ENCODE measurements at regions not wholly inside any gene's neighbourhood (a gene's known extent, or its start where the extent isn't known, plus 50 kb on each side); places are given as distances from the start of the nearest gene placed in this dataset.
"Not testable (repeated sequence)": the region's sequence is repeated elsewhere in the genome, so short reads cannot be mapped to it uniquely, and the experiment has no call there.

DNA sequence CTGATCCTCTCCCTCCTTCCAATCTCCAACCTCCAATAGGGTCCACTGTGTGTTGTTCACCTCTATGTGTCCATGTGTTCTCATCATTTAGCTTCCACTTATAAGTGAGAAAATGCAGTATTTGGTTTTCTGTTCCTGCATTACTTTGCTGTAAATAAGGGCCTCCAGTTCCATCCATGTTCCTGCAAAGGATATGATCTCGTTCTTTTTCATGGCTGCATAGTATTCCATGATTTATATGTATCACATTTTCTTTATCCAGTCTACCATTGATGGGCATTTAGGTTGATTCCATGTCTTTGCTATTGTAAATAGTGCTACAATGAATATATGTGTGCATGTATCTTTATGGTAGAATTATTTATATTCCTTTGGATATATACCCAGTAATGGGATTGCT lies 123.2 kb upstream of the BMAL1 start:
- not testable (repeated sequence) for H3K36me3 ChIP-seq (ENCODE audit: insufficient read depth, low read length); H3K9me3 ChIP-seq (replicated peaks; ENCODE audit: low read length); H3K4me1 ChIP-seq (ENCODE audit: control insufficient read depth, insufficient read depth, low read length); H3K4me2 ChIP-seq (ENCODE audit: low read length); H3K9ac ChIP-seq (ENCODE audit: low read depth, low read length); H3K4me3 ChIP-seq (ENCODE audit: low read length)
- H3K27me3 ChIP-seq (ENCODE audit: control insufficient read depth, insufficient read depth, low read length) = peaks cover 36% of the 10 kb centered on the region

DNA sequence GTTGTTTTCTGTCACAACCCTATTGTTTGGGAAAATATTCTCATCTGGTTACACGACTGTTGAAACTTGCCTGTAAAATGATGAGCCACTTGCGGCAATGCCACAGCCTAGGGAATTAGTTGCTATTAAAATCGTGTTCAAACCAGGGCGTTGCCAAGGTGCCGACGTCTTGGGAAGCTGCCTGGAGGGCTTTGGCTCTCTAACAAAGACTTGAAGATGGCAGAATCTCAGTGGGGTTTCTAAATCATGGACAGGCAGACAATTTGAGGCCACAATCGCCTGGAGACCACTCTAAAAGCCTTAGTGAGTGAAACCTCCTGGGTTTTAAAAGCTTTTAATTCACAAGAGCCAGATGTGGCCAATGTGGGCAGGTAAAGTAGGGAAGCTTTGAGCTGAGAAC lies 117.2 kb upstream of the BMAL1 start:
- Histone ChIP-seq H3K4me2 (ENCODE audit: low read length) (no peak overlapping the region), H3K4me3 (ENCODE audit: low read length) (no peak overlapping the region), H3K27me3 (ENCODE audit: control insufficient read depth, insufficient read depth, low read length) (peaks cover 44% of the 10 kb centered on the region), H3K9ac (ENCODE audit: low read depth, low read length) (no peak overlapping the region), H3K9me3 (replicated peaks; ENCODE audit: low read length) (no peaks in the 10 kb centered on the region), H3K4me1 (ENCODE audit: control insufficient read depth, insufficient read depth, low read length) (no peaks in the 10 kb centered on the region), H3K36me3 (ENCODE audit: insufficient read depth, low read length) (no peaks in the 10 kb centered on the region)

DNA sequence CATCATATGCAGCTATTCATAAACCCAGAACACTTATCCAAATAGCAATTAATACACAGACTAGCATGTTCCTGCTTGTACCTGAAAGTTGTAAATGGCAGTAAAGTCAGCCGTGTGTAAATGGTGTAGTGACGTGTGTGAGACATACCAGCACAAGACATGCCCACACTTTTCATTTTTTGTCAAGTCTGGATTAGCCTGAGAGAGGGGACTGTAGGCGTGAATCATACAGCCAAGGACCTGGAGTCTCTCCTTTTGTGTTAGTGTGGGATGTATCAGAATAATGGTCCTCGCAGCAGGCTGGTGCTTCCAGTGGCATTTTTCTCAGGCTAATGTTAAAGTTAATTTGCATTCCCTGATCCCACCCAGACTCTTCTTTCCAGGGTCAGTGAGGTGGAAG lies 116.8 kb upstream of the BMAL1 start:
- H3K4me1 ChIP-seq (ENCODE audit: control insufficient read depth, insufficient read depth, low read length) = no peaks in the 10 kb centered on the region
- no peak overlapping the region for H3K4me2 ChIP-seq (ENCODE audit: low read length)
- no peaks in the 10 kb centered on the region for H3K36me3 ChIP-seq (ENCODE audit: insufficient read depth, low read length)
- H3K9me3 ChIP-seq (replicated peaks; ENCODE audit: low read length) = no peaks in the 10 kb centered on the region
- peaks cover 44% of the 10 kb centered on the region for H3K27me3 ChIP-seq (ENCODE audit: control insufficient read depth, insufficient read depth, low read length)
- H3K9ac ChIP-seq (ENCODE audit: low read depth, low read length) = no peak overlapping the region
- no peak overlapping the region for H3K4me3 ChIP-seq (ENCODE audit: low read length)

DNA sequence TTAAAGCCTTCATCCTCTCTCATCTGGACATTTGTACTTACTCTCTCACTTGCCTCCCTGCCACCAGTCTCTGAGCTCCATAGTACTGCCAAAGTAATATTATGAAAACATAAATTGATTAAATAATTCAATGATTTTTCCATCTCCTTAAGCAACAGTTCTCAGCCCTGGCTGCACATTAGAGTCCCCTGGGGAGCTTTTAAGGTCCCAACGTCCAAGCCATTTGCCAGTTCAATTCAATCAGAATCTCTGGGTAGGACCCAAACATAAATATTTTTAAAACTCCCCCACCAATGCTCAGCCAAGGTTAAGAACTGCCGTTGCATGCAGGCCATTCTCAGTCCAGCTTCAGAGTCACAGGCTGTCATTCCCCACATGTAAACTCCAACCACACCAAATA lies 114.4 kb upstream of the BMAL1 start:
- no peaks in the 10 kb centered on the region for H3K9me3 ChIP-seq (replicated peaks; ENCODE audit: low read length)
- H3K4me2 ChIP-seq (ENCODE audit: low read length) = no peak overlapping the region
- no peaks in the 10 kb centered on the region for H3K4me1 ChIP-seq (ENCODE audit: control insufficient read depth, insufficient read depth, low read length)
- no peaks in the 10 kb centered on the region for H3K36me3 ChIP-seq (ENCODE audit: insufficient read depth, low read length)
- H3K9ac ChIP-seq (ENCODE audit: low read depth, low read length) = no peak overlapping the region
- no peak overlapping the region for H3K4me3 ChIP-seq (ENCODE audit: low read length)
- H3K27me3 ChIP-seq (ENCODE audit: control insufficient read depth, insufficient read depth, low read length) = peaks cover 46% of the 10 kb centered on the region

DNA sequence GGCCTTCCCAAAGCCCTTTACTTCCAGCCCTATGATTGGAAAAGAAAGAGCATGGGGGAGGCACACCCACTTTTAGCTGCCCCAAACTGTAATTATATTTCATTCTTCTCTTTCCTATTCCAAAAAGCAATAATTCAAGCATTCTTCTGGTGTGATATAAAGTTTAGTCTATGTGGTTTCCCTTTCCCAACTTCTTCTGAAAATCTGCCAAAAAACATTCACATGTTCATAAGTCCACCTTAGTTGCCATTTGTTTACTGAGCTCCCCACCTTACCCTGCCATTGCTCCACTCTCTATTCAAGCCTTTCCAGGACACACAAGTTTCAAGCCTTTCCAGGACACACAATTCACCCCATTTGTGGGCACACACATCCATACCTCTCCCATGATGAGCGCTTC lies 111.6 kb upstream of the BMAL1 start:
- Histone ChIP-seq H3K4me1 (ENCODE audit: control insufficient read depth, insufficient read depth, low read length) (peaks cover 8% of the 10 kb centered on the region), H3K9me3 (replicated peaks; ENCODE audit: low read length) (no peaks in the 10 kb centered on the region), H3K9ac (ENCODE audit: low read depth, low read length) (no peak overlapping the region), H3K4me3 (ENCODE audit: low read length) (no peak overlapping the region), H3K36me3 (ENCODE audit: insufficient read depth, low read length) (no peaks in the 10 kb centered on the region), H3K27me3 (ENCODE audit: control insufficient read depth, insufficient read depth, low read length) (peaks cover 26% of the 10 kb centered on the region), H3K4me2 (ENCODE audit: low read length) (no peak overlapping the region)

DNA sequence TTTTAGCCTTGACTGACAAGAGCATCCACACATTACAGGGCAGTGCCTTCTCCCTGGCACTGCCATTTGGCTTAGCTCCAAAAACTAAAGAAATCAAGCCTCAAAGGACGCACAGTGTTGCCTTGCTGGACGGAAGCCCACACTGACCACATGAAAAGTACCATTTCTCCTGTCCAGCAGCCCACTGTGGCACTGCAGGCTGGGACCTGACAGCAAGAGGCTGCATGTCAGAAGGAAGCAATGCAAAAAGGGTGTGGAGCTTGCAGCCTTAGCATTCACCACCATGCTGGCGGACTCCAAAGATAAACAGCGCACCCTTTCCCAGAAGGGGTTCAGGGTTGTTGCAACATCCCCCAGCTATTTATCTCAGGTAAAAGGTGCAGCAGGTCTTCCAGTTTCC lies 109.3 kb upstream of the BMAL1 start:
- Histone ChIP-seq H3K27me3 (ENCODE audit: control insufficient read depth, insufficient read depth, low read length) (peaks cover 10% of the 10 kb centered on the region), H3K4me1 (ENCODE audit: control insufficient read depth, insufficient read depth, low read length) (peaks cover 8% of the 10 kb centered on the region), H3K9me3 (replicated peaks; ENCODE audit: low read length) (no peaks in the 10 kb centered on the region), H3K9ac (ENCODE audit: low read depth, low read length) (no peak overlapping the region), H3K36me3 (ENCODE audit: insufficient read depth, low read length) (no peaks in the 10 kb centered on the region), H3K4me3 (ENCODE audit: low read length) (no peak overlapping the region), H3K4me2 (ENCODE audit: low read length) (no peak overlapping the region)

DNA sequence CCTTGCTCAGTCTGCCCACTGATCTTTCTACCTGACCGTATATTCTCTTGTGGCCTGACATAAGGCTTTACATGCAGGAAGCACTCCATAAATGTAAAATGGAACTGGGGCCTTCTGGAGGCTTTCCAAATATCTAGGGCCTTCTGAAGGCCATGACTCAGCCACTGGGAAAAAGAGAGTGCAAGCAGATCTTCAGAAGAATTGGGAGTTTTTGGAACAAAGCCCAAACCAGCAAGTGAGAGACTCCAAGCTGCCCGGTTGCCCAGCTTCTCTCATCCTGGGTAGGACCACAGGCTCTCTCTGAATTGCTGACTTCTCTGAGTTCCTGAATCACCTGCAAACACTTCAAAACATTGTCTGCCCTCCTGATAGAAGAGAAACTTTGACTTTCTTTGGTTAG lies 107.9 kb upstream of the BMAL1 start:
- Histone ChIP-seq H3K4me1 (ENCODE audit: control insufficient read depth, insufficient read depth, low read length) (peaks cover 8% of the 10 kb centered on the region), H3K4me3 (ENCODE audit: low read length) (no peak overlapping the region), H3K9ac (ENCODE audit: low read depth, low read length) (no peak overlapping the region), H3K4me2 (ENCODE audit: low read length) (no peak overlapping the region), H3K9me3 (replicated peaks; ENCODE audit: low read length) (no peaks in the 10 kb centered on the region), H3K27me3 (ENCODE audit: control insufficient read depth, insufficient read depth, low read length) (peaks cover 20% of the 10 kb centered on the region), H3K36me3 (ENCODE audit: insufficient read depth, low read length) (no peaks in the 10 kb centered on the region)

DNA sequence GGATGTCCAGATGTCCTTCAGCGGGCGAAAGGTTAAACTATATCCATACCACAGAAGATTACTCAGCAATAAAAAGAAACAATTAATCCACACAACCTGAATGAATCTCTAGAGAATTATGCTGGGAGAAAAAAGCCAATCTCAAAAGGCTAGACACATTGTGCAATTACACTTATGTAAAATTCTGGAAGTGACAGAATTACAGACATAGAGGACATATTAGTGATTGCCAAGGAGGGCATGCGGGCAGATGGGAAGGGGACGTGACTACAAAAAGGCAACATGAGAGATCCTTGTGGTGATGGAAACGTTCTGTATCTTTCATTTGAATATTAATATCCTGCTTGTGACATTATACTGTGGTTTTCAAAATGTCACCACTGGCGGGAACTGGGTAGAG lies 103.5 kb upstream of the BMAL1 start:
- Histone ChIP-seq H3K9ac (ENCODE audit: low read depth, low read length) (no peak overlapping the region), H3K4me2 (ENCODE audit: low read length) (no peak overlapping the region), H3K4me3 (ENCODE audit: low read length) (no peak overlapping the region), H3K9me3 (replicated peaks; ENCODE audit: low read length) (no peaks in the 10 kb centered on the region), H3K27me3 (ENCODE audit: control insufficient read depth, insufficient read depth, low read length) (peaks cover 31% of the 10 kb centered on the region), H3K4me1 (ENCODE audit: control insufficient read depth, insufficient read depth, low read length) (peaks cover 8% of the 10 kb centered on the region), H3K36me3 (ENCODE audit: insufficient read depth, low read length) (no peaks in the 10 kb centered on the region)

DNA sequence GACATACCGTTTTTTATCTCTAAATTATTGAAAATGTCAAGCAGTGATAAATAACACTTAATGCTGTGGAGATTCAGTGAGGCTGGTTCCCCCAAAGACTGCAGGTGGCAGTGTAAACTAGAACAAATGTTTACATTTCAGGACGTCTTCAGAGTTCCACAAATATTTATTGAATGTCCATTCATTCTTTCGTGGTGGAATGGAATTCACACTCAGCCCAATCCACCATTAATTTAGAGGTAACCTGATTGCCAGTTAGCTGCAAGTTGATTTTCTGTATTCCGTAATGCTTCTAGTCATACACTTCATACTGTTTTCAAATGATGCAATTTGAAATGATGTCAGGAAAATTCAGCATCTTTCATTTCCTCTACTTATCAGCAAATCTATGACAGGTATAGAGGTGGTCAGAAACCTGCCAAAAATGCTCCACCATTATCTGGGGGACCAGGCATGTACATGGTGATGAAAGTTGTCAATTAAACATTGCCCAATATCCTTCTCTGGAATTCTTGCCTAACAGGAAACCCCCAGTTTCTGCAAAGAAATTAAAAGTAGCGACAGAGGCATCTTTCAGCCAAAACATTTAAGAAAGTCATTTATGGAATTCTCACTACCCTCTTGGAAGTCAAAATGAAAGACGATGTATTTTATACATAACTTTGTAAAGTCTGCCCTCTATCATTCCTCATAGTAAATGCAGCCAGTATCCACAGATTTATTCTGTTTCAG lies 94.3 kb upstream of the BMAL1 start:
- Histone ChIP-seq H3K4me2 (ENCODE audit: low read length) (peak overlapping the region; percentile 69), H3K4me3 (ENCODE audit: low read length) (peak overlapping the region; percentile 47), H3K9ac (ENCODE audit: low read depth, low read length) (peak overlapping the region; percentile 24), H3K36me3 (ENCODE audit: insufficient read depth, low read length) (no peaks in the 10 kb centered on the region), H3K9me3 (replicated peaks; ENCODE audit: low read length) (no peaks in the 10 kb centered on the region), H3K27me3 (ENCODE audit: control insufficient read depth, insufficient read depth, low read length) (peaks cover 12% of the 10 kb centered on the region), H3K4me1 (ENCODE audit: control insufficient read depth, insufficient read depth, low read length) (peaks cover 4% of the 10 kb centered on the region)

DNA sequence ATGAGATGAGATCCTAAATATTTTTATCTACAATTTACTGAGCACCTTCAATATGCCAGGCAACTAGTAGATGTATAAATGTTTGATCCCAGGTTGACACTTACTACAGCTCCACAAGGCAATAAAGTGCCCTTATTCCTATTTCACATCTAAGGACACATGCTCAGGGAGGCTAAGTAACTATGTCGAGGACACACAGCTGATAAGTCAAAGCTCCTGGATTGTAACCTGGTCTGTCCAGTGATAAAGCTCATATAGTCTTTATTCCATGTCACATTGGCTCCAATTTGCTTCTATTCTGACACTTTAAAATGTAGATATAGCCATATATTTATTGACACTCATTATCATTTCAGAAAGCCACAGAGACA lies 93.8 kb upstream of the BMAL1 start:
- no peak overlapping the region for H3K4me2 ChIP-seq (ENCODE audit: low read length)
- H3K9ac ChIP-seq (ENCODE audit: low read depth, low read length) = no peak overlapping the region
- no peaks in the 10 kb centered on the region for H3K9me3 ChIP-seq (replicated peaks; ENCODE audit: low read length)
- no peak overlapping the region for H3K4me3 ChIP-seq (ENCODE audit: low read length)
- H3K4me1 ChIP-seq (ENCODE audit: control insufficient read depth, insufficient read depth, low read length) = peaks cover 4% of the 10 kb centered on the region
- no peaks in the 10 kb centered on the region for H3K36me3 ChIP-seq (ENCODE audit: insufficient read depth, low read length)
- H3K27me3 ChIP-seq (ENCODE audit: control insufficient read depth, insufficient read depth, low read length) = peaks cover 12% of the 10 kb centered on the region

DNA sequence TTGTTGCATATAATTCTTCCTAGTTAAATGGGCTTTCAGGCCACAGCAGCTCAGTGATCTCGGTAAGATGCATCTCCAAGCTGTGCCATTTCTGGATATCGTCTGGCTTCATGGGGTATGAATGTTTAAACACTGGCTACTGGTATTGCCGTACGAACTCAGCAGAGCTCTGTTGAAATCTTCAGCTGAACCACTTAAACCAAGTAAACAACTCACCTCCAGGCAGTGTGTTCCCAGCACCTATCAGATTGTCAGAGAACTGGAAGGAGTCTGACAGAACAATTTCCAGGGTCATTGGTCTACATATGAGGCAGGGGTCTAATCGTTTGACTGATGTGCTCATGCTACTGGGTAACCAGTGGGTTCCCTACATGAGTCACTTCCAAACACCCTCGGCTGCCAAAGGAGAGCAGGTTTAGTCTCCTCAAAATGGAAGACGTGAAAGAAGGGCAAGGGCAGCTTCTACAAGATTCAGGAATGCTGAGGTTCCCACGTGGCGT lies 93.2 kb upstream of the BMAL1 start:
- H3K27me3 ChIP-seq (ENCODE audit: control insufficient read depth, insufficient read depth, low read length) = peaks cover 12% of the 10 kb centered on the region
- no peaks in the 10 kb centered on the region for H3K36me3 ChIP-seq (ENCODE audit: insufficient read depth, low read length)
- no peaks in the 10 kb centered on the region for H3K9me3 ChIP-seq (replicated peaks; ENCODE audit: low read length)
- no peak overlapping the region for H3K9ac ChIP-seq (ENCODE audit: low read depth, low read length)
- H3K4me2 ChIP-seq (ENCODE audit: low read length) = no peak overlapping the region
- no peak overlapping the region for H3K4me3 ChIP-seq (ENCODE audit: low read length)
- peaks cover 4% of the 10 kb centered on the region for H3K4me1 ChIP-seq (ENCODE audit: control insufficient read depth, insufficient read depth, low read length)

DNA sequence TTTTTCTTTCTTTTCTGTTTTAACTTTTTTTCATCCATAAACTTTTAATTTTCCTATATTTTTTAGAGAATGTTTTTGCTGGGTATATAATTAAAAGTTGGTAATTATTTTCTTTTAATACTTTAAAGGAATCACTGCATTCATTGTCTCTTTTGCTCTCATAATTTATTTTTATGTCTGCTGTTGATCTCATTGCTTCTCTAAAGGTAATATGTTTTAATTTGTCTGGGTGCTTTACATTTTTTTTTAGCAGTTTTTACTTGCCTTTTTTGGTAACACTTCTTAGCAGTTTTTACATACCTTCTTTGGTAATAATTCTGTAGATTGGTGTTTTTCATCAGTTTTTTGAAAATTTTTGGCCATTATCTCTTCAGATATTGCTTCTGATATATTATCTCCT lies 89.4 kb upstream of the BMAL1 start:
- Histone ChIP-seq H3K9ac (ENCODE audit: low read depth, low read length) (no peak overlapping the region), H3K9me3 (replicated peaks; ENCODE audit: low read length) (no peaks in the 10 kb centered on the region), H3K4me2 (ENCODE audit: low read length) (no peak overlapping the region), H3K27me3 (ENCODE audit: control insufficient read depth, insufficient read depth, low read length) (peaks cover 15% of the 10 kb centered on the region), H3K4me3 (ENCODE audit: low read length) (no peak overlapping the region), H3K36me3 (ENCODE audit: insufficient read depth, low read length) (no peaks in the 10 kb centered on the region), H3K4me1 (ENCODE audit: control insufficient read depth, insufficient read depth, low read length) (peaks cover 2% of the 10 kb centered on the region)

Data from skeletal muscle satellite cell (primary cell).